ENCODE measurements at regions not wholly inside any gene's neighbourhood (a gene's known extent, or its start where the extent isn't known, plus 50 kb on each side); places are given as distances from the start of the nearest gene placed in this dataset.

DNA sequence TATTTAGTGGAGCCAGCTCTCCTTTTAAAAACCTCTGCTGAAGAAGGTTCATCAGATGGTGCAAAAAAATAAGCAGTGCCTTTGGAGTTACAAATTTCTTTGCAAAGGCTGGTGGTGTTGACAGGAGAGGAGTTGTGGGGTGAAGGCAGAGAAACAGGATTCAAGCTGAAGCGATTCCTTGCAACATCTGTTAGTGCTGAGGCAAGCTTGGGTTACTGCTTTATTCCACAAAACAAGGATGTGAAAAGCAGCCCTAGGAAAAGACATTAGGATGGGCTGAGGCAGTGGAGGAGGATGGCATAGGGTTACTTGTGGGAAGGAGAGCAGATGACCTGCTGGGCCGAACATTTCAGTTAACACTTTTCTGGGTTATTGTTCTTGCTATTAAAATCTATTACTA lies 390.7 kb downstream of the DLEU7 start:
- no peak for DNase-seq (ENCODE audit: low spot score)
- H3K4me3 Mint-ChIP-seq = no peak overlapping the region
- peaks cover 4% of the 10 kb centered on the region for H3K27me3 Mint-ChIP-seq (ENCODE audit: low read depth)
- no peak overlapping the region for H3K27ac Mint-ChIP-seq
- no peaks in the 10 kb centered on the region for H3K4me1 Mint-ChIP-seq (ENCODE audit: low read depth)
- H3K36me3 Mint-ChIP-seq (ENCODE audit: low read depth) = no peaks in the 10 kb centered on the region
- no peaks in the 10 kb centered on the region for H3K9me3 Mint-ChIP-seq

DNA sequence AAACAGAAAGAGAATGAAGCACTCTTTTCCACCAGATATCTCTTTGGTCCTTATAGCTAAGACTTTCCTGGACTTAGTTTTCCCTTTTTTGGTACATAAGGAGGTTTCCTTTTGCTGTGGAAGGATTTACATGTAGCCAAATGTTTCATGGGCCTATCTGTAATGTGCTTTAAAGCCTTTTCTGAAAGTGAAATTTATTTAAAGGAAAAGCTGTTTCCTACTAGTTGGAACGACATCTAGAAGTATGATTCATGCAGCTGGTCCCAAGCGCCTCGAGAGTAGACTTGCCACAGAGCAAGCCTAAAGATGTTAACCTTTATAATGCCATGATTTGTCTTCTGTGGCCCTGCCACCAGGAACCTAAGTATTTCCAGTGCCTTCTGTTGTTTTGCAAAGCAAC lies 390.3 kb downstream of the DLEU7 start:
- DNase-seq (ENCODE audit: low spot score) = no peak
- Mint-ChIP-seq H3K9me3 (no peaks in the 10 kb centered on the region), H3K27ac (no peak overlapping the region), H3K27me3 (ENCODE audit: low read depth) (peaks cover 4% of the 10 kb centered on the region), H3K4me1 (ENCODE audit: low read depth) (no peaks in the 10 kb centered on the region), H3K4me3 (no peak overlapping the region), H3K36me3 (ENCODE audit: low read depth) (no peaks in the 10 kb centered on the region)

DNA sequence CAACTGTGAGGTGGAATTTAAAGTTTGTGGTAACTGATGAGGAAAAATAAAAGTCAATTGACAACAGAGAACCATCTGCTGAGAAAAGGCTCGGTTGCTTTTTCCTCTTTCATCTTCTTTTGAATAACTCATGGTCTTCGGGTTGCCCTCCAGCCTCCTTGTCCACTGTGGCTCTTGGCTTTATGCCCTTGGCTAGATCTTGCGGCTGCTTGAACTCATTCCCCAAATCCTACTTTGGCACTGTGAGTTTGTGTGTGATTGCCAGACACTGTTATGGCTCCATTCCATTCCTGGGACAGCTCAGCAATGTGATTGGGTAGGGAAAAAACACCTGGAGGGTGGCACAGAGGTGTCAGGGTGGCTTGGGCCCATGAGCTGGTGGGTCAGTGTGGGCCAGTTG lies 387.4 kb downstream of the DLEU7 start:
- no peaks in the 10 kb centered on the region for H3K36me3 Mint-ChIP-seq (ENCODE audit: low read depth)
- no peak overlapping the region for H3K4me3 Mint-ChIP-seq
- H3K4me1 Mint-ChIP-seq (ENCODE audit: low read depth) = no peaks in the 10 kb centered on the region
- H3K27me3 Mint-ChIP-seq (ENCODE audit: low read depth) = peaks cover 4% of the 10 kb centered on the region
- DNase-seq (ENCODE audit: low spot score) = no peak
- no peak overlapping the region for H3K27ac Mint-ChIP-seq
- H3K9me3 Mint-ChIP-seq = no peaks in the 10 kb centered on the region

DNA sequence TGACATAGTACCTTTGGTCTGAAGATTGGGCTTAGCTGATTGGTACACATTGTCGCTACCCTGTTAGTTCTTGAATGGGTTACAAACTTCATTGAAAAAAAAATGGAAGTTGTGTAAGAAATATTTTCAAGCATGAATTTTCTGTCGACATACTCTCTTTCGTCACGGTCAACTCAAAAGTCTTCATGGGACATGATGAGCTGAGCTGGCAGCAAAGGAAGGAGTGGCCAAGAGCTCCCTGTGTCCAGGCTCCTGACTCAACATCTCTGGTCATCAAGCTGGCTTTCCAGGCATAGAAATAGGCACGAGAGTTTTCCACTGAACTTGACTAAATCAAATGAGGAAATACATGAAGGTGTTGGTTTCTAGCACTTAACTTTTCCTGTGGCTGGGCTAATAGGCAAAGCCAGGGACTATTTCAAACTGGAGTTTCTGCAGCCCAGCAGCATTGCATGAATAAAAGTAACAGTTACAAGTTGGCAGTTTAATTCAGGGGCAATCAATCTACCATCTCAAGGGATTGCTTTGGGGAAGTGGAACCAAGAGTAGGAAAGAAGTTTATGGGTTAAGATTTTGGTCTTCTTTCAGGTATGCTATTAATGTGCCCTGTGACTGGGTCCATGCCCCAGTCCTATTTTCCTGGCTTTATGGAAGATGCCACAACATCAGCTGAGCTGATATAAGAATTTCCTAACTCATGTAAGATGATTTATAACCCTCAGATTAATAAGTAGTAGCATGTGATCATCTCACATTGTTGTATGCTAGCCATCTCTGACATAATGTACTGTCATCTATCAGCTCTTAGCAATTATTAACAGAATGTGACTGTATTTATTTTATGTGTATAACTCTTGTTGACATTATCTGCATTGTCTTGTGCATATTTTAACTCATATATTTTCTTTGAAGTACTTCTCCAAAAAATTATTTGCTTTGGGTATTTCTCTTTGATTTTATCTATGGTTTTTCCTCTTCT lies 385.8 kb downstream of the DLEU7 start:
- Mint-ChIP-seq H3K36me3 (ENCODE audit: low read depth) (no peaks in the 10 kb centered on the region), H3K27ac (no peak overlapping the region), H3K27me3 (ENCODE audit: low read depth) (peaks cover 8% of the 10 kb centered on the region), H3K9me3 (no peaks in the 10 kb centered on the region), H3K4me1 (ENCODE audit: low read depth) (no peaks in the 10 kb centered on the region), H3K4me3 (no peak overlapping the region)
- no peak for DNase-seq (ENCODE audit: low spot score)

DNA sequence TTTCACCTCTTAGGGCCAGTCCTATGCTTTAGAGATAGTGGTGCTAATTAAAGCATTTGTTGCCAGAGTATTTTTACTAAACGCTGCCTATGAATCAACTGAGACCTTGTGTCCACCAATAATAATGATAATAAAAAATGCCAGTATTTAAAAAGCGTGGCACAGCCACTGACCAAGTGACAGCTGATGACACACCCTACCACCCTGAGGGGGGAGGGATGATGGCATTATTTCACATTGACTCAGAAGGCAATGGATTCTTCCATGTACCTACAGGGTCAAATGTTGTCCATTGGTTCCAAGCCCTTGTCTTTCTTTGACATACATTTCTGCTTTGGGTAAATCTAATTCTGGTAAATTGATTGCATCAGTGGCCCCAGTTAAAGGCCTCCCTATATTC lies 384.4 kb downstream of the DLEU7 start:
- H3K4me3 Mint-ChIP-seq = no peak overlapping the region
- no peak for DNase-seq (ENCODE audit: low spot score)
- no peaks in the 10 kb centered on the region for H3K4me1 Mint-ChIP-seq (ENCODE audit: low read depth)
- no peaks in the 10 kb centered on the region for H3K36me3 Mint-ChIP-seq (ENCODE audit: low read depth)
- H3K27ac Mint-ChIP-seq = no peak overlapping the region
- H3K9me3 Mint-ChIP-seq = no peaks in the 10 kb centered on the region
- H3K27me3 Mint-ChIP-seq (ENCODE audit: low read depth) = peaks cover 9% of the 10 kb centered on the region

DNA sequence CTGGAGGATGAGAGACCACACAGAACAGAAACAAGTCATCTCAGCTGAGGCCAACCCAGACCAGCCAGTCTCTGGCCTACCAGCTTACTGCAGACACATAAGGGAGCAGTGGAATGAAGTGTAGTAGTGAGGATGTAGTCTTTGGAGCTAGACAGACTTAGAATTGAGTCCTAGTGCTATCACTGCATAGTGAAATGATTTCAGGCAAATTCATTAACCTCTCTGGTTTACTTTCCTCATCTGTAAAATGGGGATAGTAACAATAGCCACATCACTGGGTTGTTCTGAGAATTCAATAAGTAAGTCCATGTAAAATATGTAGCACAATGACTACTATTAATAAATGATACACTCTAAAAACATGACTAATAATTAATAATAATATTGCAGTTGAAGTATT lies 383.8 kb downstream of the DLEU7 start:
- Mint-ChIP-seq H3K27ac (no peak overlapping the region), H3K4me3 (no peak overlapping the region), H3K27me3 (ENCODE audit: low read depth) (peaks cover 13% of the 10 kb centered on the region), H3K9me3 (no peaks in the 10 kb centered on the region), H3K36me3 (ENCODE audit: low read depth) (no peaks in the 10 kb centered on the region), H3K4me1 (ENCODE audit: low read depth) (no peaks in the 10 kb centered on the region)
- DNase-seq (ENCODE audit: low spot score) = no peak

DNA sequence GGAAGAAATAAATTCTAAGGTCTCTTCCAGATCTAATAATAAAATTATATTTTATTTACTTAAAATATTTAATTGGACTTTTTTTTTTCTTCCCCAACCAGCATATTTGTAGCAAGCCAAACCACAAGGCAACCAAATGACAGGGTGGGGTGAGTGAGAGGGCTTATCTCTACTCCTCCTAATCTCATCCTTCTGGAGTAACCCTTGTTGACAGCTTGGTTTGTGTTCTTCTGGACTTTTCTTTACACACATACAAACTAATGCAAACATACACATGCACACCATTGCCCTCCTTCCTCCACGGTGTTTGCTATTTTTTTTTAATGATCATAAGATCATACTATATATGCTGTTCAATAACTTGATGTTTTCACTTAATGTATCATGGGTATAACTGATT lies 383.1 kb downstream of the DLEU7 start:
- Mint-ChIP-seq H3K4me3 (no peak overlapping the region), H3K27ac (no peak overlapping the region), H3K4me1 (ENCODE audit: low read depth) (no peaks in the 10 kb centered on the region), H3K9me3 (no peaks in the 10 kb centered on the region), H3K36me3 (ENCODE audit: low read depth) (no peaks in the 10 kb centered on the region), H3K27me3 (ENCODE audit: low read depth) (peaks cover 13% of the 10 kb centered on the region)
- DNase-seq (ENCODE audit: low spot score) = no peak

DNA sequence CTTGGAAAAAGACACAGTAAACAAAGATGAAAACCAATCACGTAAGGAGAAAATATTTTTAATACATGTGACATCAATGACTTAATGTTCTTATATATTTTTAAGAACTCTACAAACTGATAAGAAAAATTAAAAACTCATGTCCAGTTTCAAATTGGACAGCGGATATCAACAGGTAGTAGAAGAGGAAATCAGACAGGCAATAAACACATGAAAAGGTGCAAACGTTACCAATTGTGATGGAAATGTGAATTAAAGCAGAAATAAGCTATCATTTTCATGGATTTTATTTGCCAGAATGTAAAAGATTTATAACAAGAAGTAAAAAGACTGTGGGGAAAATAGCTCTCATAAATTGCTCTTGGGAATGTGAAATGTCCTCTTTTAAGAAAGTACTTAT lies 382.3 kb downstream of the DLEU7 start:
- no peak overlapping the region for H3K4me3 Mint-ChIP-seq
- no peaks in the 10 kb centered on the region for H3K9me3 Mint-ChIP-seq
- H3K36me3 Mint-ChIP-seq (ENCODE audit: low read depth) = no peaks in the 10 kb centered on the region
- DNase-seq (ENCODE audit: low spot score) = no peak
- H3K27ac Mint-ChIP-seq = no peak overlapping the region
- no peaks in the 10 kb centered on the region for H3K4me1 Mint-ChIP-seq (ENCODE audit: low read depth)
- peaks cover 16% of the 10 kb centered on the region for H3K27me3 Mint-ChIP-seq (ENCODE audit: low read depth)

DNA sequence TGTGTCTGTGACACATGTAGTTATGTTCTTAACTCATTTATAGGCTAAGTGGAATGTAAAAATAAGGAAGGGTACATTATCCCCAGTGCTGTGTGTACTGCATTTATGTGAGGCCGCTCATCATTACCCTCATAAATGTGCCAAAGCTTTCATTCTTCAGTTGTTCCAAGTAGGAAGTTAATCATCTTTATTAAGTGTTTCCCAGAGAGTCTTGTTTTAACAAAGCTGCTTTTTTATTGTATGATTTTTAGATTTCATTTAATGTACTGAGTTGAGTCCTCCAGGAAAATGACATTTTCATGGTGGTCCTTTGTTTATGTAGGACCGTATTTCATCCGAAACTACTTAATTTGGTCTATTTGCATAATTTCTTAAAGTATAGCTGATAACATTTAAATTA lies 379.8 kb downstream of the DLEU7 start:
- Mint-ChIP-seq H3K27me3 (ENCODE audit: low read depth) (peaks cover 17% of the 10 kb centered on the region), H3K27ac (no peak overlapping the region), H3K36me3 (ENCODE audit: low read depth) (no peaks in the 10 kb centered on the region), H3K4me1 (ENCODE audit: low read depth) (no peaks in the 10 kb centered on the region), H3K4me3 (no peak overlapping the region), H3K9me3 (no peaks in the 10 kb centered on the region)
- no peak for DNase-seq (ENCODE audit: low spot score)

DNA sequence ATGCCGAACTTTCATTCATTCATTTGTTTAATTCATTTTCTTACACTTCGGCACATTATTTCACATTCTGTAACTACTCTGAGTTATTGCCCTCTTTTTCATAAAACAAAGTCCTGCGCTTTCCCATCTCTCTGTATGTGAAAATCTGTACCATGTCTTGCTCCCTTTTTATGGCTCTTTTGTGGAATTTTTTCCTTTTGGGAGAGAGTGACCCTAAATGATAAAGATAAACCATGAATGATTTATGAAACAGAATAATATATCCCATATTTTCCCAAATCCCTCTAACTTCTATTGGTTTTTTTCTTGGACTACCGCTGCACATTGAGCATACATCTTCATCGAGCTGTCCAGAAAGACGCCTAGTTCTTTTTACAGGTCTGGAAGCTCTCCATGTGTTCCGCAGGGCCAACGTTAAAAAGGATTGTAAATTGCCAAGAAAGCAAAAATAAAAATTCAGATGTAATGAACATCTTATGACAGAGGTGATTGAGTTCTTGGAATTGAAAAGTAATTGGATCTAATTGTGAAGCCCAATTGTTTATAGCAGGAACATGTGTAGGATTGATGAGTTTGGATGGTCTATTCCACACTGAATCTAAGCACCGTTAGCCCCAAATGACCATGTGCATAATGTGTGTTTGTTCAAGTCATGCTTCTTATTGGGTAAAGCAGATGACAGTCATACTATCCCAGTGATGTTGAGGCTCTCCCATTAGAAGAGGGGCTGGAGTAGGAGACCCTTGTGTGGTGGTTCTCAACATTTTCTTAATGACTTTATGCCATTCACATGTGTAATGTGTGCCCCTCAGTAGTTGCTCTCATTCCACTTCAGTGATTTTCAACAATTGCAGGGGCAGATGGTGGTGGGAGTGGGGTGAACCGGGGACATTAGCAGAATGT lies 378.9 kb downstream of the DLEU7 start:
- Mint-ChIP-seq H3K36me3 (ENCODE audit: low read depth) (no peaks in the 10 kb centered on the region), H3K27me3 (ENCODE audit: low read depth) (peaks cover 23% of the 10 kb centered on the region), H3K4me3 (no peak overlapping the region), H3K27ac (no peak overlapping the region), H3K4me1 (ENCODE audit: low read depth) (no peaks in the 10 kb centered on the region), H3K9me3 (no peaks in the 10 kb centered on the region)
- DNase-seq (ENCODE audit: low spot score) = no peak

DNA sequence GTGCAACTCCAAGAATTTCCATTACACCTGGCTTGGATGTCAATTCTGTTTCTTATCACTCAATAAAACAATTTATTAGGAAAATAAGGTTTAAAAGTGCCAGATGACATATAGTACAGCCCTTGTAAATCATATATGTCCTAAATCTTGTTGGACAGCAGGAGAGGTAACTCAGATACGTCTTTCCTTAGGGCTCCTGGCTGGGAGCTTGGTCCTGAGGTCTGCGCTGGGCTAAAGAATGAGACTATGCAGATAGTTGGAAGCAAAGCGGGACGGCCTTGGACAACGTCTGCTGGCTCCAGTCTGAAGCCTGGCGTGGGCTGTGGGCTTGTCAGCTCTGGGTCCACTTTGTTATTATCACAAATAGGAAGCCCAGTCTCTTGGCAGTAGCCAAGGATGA lies 377.0 kb downstream of the DLEU7 start:
- no peaks in the 10 kb centered on the region for H3K4me1 Mint-ChIP-seq (ENCODE audit: low read depth)
- H3K27ac Mint-ChIP-seq = no peak overlapping the region
- no peak overlapping the region for H3K4me3 Mint-ChIP-seq
- H3K9me3 Mint-ChIP-seq = no peaks in the 10 kb centered on the region
- H3K36me3 Mint-ChIP-seq (ENCODE audit: low read depth) = no peaks in the 10 kb centered on the region
- DNase-seq (ENCODE audit: low spot score) = no peak
- peaks cover 24% of the 10 kb centered on the region for H3K27me3 Mint-ChIP-seq (ENCODE audit: low read depth)

DNA sequence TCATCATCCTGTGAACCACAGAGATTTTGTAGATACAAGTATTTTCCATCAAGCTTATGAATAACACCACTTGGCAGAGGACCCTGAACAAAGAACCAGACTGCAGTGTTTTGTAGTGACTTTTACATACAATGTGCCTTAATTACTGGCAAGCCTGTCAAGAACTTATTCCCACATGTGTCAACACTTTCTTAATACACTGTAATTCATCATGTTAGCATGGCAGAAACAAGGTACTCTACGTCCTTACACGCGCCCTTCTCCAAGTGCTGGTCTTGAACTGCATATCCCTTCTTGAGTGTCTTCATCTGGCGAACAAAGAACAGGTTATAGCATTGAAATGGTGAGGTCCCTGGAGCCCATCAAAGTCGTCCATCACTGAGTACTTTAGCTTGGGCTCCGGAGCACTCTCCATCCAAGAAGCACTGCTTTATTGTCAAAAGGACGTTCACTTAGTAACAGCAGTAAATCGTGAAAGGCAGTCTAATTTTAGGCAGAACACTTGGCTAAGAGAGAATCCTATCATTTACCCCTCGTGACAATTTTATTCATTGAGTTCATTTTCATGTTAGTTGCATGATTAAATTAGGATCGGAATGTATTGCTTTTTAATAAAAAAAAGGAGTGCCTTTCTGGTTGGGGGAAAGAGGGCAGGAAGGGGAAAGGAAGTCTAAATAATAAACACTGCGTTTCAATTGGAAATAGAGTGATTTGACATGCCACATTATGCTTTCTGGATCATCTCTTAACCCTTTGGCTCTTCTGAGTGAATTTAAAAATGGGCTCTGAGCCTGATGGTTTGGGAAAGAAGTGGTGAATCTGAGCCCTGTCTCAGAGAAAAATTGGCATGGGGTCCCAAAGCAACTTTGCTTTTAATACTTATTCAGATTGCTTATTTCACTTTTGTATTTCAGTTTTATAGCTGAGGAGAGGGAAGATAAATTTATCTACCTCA lies 376.1 kb downstream of the DLEU7 start:
- H3K9me3 Mint-ChIP-seq = no peaks in the 10 kb centered on the region
- DNase-seq (ENCODE audit: low spot score) = no peak
- no peaks in the 10 kb centered on the region for H3K36me3 Mint-ChIP-seq (ENCODE audit: low read depth)
- no peaks in the 10 kb centered on the region for H3K4me1 Mint-ChIP-seq (ENCODE audit: low read depth)
- peaks cover 22% of the 10 kb centered on the region for H3K27me3 Mint-ChIP-seq (ENCODE audit: low read depth)
- H3K27ac Mint-ChIP-seq = no peak overlapping the region
- no peak overlapping the region for H3K4me3 Mint-ChIP-seq

DNA sequence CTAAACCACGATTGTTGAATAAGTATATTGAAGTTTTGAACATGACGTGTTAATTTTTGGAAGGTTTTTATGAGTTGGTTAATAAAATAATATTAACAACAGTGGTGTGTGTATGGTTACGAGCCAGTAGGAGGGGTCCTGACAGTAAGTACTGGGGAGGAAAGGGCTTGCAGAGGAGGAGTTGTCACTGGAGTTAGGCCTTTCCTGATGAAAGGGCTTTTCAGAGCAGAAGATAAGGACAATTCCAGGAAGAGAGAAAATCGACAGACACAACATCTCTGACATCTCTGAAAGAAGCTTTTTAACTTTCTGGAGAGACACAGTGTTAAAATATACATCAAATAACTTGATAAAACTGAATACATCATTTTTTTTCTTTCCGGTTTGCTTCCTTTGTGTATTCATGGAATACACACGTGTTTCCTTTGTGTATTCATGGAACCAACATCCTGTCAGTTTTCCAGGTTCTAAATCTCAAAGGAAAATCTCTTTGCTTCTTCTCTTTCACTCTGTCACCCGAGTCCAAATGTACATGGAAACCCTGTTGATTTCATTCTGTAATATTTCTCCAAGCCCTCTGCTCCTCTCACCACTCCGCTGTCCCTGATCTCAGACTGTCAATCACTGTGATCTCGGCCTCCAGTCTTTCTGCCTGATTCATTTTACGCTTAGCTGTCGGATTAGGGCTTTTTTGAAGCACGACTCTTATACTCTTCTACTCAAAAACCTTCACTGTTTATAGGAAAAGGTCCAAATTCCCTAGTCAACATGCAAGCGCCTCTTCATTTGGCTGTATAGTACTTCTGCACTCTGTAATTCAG lies 374.4 kb downstream of the DLEU7 start:
- Mint-ChIP-seq H3K4me1 (ENCODE audit: low read depth) (no peaks in the 10 kb centered on the region), H3K27ac (no peak overlapping the region), H3K36me3 (ENCODE audit: low read depth) (no peaks in the 10 kb centered on the region), H3K27me3 (ENCODE audit: low read depth) (peaks cover 20% of the 10 kb centered on the region), H3K4me3 (no peak overlapping the region), H3K9me3 (no peaks in the 10 kb centered on the region)
- DNase-seq (ENCODE audit: low spot score) = no peak

All from T-helper 2 cell treated with Interferon-gamma antibody and Interleukin-4, amounts not matched to agents 5 μg/mL and 100 μg/mL, for 36 hours (primary cell).